K562 (cell line): ENCODE measurements at regions not wholly inside any gene's neighbourhood (a gene's known extent, or its start where the extent isn't known, plus 50 kb on each side); places are given as distances from the start of the nearest gene placed in this dataset.
A peak's percentile ranks its signal among the peaks of the same experiment; 100 is the strongest.

Source experiments
- ATAC-seq: fragments of 200-7000 bp; cut with Tn5 transposase; 3 replicates; pipeline ENCODE4 v1.9.1; 2020; ENCODE audit warnings: moderate library complexity
- BruUV-seq: library from RNA; stranded (reverse); fragments of 400-500 nt; replicated peaks from 2 replicates; lab custom pipeline; 2021; lab: Mats Ljungman, UMichigan
- CTCF ChIA-PET: fragments of 300-600 bp; formaldehyde crosslinking; extraction: SDS; loops from one replicate; lab custom pipeline; 2021; ENCODE audit warnings: low intra/inter-chr PET ratio; lab: Yijun Ruan, JAX
- POLR2A ChIA-PET: fragments of 300-600, 350-650 bp; sonication (Branson Sonifier 250); formaldehyde crosslinking; extraction: SDS; loops from one replicate; lab custom pipeline; 2021; ENCODE audit warnings: antibody characterized with exemption, inconsistent platforms; lab: Yijun Ruan, JAX
- DNase-seq, 4 experiments: peaks; one replicate each; pipeline versions ENCODE4 v3.0.0 to v3.0.0-alpha.2; 2011 to 2018; ENCODE audit warnings: low spot score in 3 of 4, mixed read lengths in 3 of 4; ENCODE audit errors: extremely low read depth in 1 of 4
- FAIRE-seq: peaks from 2 replicates; lab custom pipeline; 2011; peaks lifted over from hg19 to GRCh38; lab: Jason Lieb, UNC
- H2AFZ ChIP-seq: 2 replicates; pipeline ENCODE4 v1.6.0; 2011; ENCODE audit warnings: low read depth, low read length, control low read depth, inconsistent platforms
- H3K27ac ChIP-seq: fragments of 200-600 bp; 3 replicates; pipeline ENCODE4 v1.8.0; 2011; ENCODE audit warnings: low read depth, mild to moderate bottlenecking, control low read depth, inconsistent platforms, low read length, moderate library complexity, mixed read lengths; ENCODE audit errors: extremely low read depth
- H3K27me3 ChIP-seq, 2 experiments: fragments of 300-600 bp in 1 of 2; 2 replicates in 1 of 2; 3 replicates in 1 of 2; pipeline versions ENCODE4 v1.6.0 to v1.8.0; 2011; ENCODE audit warnings: inconsistent platforms in 2 of 2, low read length in 2 of 2, mild to moderate bottlenecking in 1 of 2, mixed read lengths in 1 of 2, moderate library complexity in 1 of 2; ENCODE audit not compliant: control insufficient read depth in 2 of 2, insufficient read depth in 2 of 2
- H3K36me3 ChIP-seq: fragments of 300-600 bp; 3 replicates; pipeline ENCODE4 v1.8.0; 2011; ENCODE audit warnings: mild to moderate bottlenecking, low read length, inconsistent platforms; ENCODE audit not compliant: control insufficient read depth, insufficient read depth
- H3K4me1 ChIP-seq, 2 experiments: fragments of 200-600 bp in 1 of 2; replicated peaks in 1 of 2; 2 replicates in 1 of 2; 3 replicates in 1 of 2; pipeline versions ENCODE4 v1.5.1 to v1.8.0; 2011; ENCODE audit warnings: inconsistent platforms in 2 of 2, low read length in 2 of 2, mild to moderate bottlenecking in 1 of 2, mixed read lengths in 1 of 2, moderate library complexity in 1 of 2; ENCODE audit not compliant: control insufficient read depth in 2 of 2, insufficient read depth in 2 of 2
- H3K4me2 ChIP-seq: 2 replicates; pipeline ENCODE4 v1.6.1; 2011; ENCODE audit warnings: low read length, control low read depth, inconsistent platforms, mixed read lengths; ENCODE audit not compliant: insufficient read depth
- H3K4me3 ChIP-seq: fragments of 200-600 bp; sonication (generic), shearing (Covaris generic); 2 replicates; pipeline ENCODE4 v1.5.1; 2016; ENCODE audit warnings: control low read depth, inconsistent platforms
- H3K79me2 ChIP-seq: fragments of 200-600 bp; 3 replicates; pipeline ENCODE4 v1.8.0; 2011; ENCODE audit warnings: low read length, inconsistent platforms; ENCODE audit not compliant: control insufficient read depth, insufficient read depth
- H3K9ac ChIP-seq, 2 experiments: 2 replicates each; pipeline versions ENCODE4 v1.6.0 to v1.6.1; 2011; ENCODE audit warnings: low read depth in 2 of 2, low read length in 2 of 2, control low read depth in 1 of 2, inconsistent platforms in 1 of 2, mild to moderate bottlenecking in 1 of 2, mixed read lengths in 1 of 2; ENCODE audit not compliant: insufficient read depth in 1 of 2
- H3K9me1 ChIP-seq: one replicate; pipeline ENCODE4 v1.6.0; 2011; ENCODE audit warnings: inconsistent platforms, mild to moderate bottlenecking, low read length, moderate library complexity; ENCODE audit not compliant: control insufficient read depth, insufficient read depth
- H3K9me3 ChIP-seq: replicated peaks from 2 replicates; pipeline ENCODE4 v1.5.1; 2011; ENCODE audit warnings: low read depth, low read length, inconsistent platforms; ENCODE audit not compliant: control insufficient read depth, insufficient read depth
- H4K20me1 ChIP-seq: replicated peaks from 2 replicates; pipeline ENCODE4 v1.6.1; 2011; ENCODE audit warnings: low read length, inconsistent platforms, mixed read lengths; ENCODE audit not compliant: control insufficient read depth, insufficient read depth
- ATF3 ChIP-seq, 2 experiments: fragments of 450-650 bp in 1 of 2; sonication (generic) in 1 of 2; formaldehyde crosslinking in 1 of 2; IDR thresholded peaks in 1 of 2; conservative IDR thresholded peaks in 1 of 2; 2 replicates each; pipeline versions ENCODE4 v1.6.1 to v1.8.1; 2016 to 2023; ENCODE audit warnings: mild to moderate bottlenecking in 2 of 2, moderate library complexity in 2 of 2, inconsistent platforms in 1 of 2, missing genetic modification reagents in 1 of 2
- CHD2 ChIP-seq: IDR thresholded peaks from 2 replicates; pipeline ENCODE4 v1.6.1; 2011; ENCODE audit warnings: low read depth, low read length
- FOSL1 ChIP-seq: fragments of 200-800 bp; sonication (Bioruptor generic); conservative IDR thresholded peaks from 2 replicates; pipeline ENCODE4 v1.6.1; 2016; ENCODE audit warnings: missing genetic modification characterization, missing compliant biosample characterization
- JUND ChIP-seq, 2 experiments: IDR thresholded peaks; 2 replicates in 1 of 2; 3 replicates in 1 of 2; pipeline ENCODE4 v1.6.1; 2011; ENCODE audit warnings: borderline replicate concordance in 2 of 2, low read depth in 2 of 2, low read length in 2 of 2, improper control_type of control experiment in 1 of 2, missing biosample characterization in 1 of 2, missing genetic modification characterization in 1 of 2, missing genetic modification reagents in 1 of 2
- PRMT5 ChIP-seq: sonication (generic); formaldehyde crosslinking; IDR thresholded peaks from 2 replicates; pipeline ENCODE4 v1.5.0; 2020; ENCODE audit warnings: missing genetic modification reagents
- ZNF76 ChIP-seq: fragments of 250-450 bp; sonication (Bioruptor Pico); IDR thresholded peaks from 2 replicates; pipeline ENCODE4 v1.4.0; 2020; ENCODE audit warnings: mild to moderate bottlenecking, moderate library complexity, borderline replicate concordance
- WGBS: fragments of 100-300 bp; shearing (Covaris generic); methylation state at CpG from one replicate; pipeline ENCODE4 v1.1.6; 2016; ENCODE audit warnings: low coverage, mixed read lengths; ENCODE audit not compliant: insufficient coverage; ENCODE audit errors: missing lambda C conversion rate; 5-methylcytosine and 5-hydroxymethylcytosine counted together
- in situ Hi-C: fragments of 300-500 bp; cut with MboI; formaldehyde crosslinking; loops from 4 replicates; pipeline ENCODE4 v1.15.0; 2018; ENCODE audit warnings: inconsistent platforms, mixed read lengths
- intact Hi-C: fragments of 100-400 bp; cut with micrococcal nuclease; formaldehyde crosslinking; loops from 2 replicates; pipeline ENCODE4 v1.14.2; 2022
- TF ChIP-seq, protein P1 (sequence below): fragments of 250-450 bp; sonication (Bioruptor Pico); IDR thresholded peaks from 2 replicates; pipeline ENCODE4 v1.8.0; 2022; ENCODE audit warnings: inconsistent platforms

DNA sequence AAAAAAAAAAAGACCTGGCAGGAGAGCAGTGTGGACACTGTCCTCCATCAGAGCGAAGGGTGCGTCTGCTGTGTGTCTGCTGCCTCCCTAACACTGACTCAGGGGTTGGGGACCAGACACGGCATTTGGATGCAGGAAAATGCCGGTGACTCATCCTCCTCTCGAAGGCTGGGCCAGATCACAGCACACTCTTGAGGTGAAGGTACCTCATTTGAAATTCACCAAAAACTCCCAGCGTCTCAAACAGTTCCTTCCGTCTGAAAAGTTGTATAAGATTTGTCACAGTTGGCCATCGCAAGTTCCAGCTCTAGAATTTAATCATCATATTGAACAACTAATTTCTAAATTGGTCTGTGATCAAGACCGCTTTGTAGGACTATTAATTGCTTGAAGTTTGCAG is 118.1 kb upstream of the LYZL2 start:
- H3K9me3 ChIP-seq = no peaks in the 10 kb centered on the region
- no peak for DNase-seq
- H3K9me1 ChIP-seq = no peaks in the 10 kb centered on the region
- no TSS peak for BruUV-seq
- no peaks in the 10 kb centered on the region for H3K36me3 ChIP-seq
- peaks cover 14 to 68% of the 10 kb centered on the region in 2 experiments; a peak in 4 of 5 replicates for H3K27me3 ChIP-seq
- POLR2A ChIA-PET = no interaction called here
- peaks cover 7% of the 10 kb centered on the region; the same call in 1 of the 2 replicates for H4K20me1 ChIP-seq
- CTCF ChIA-PET = no interaction called here
- no peak overlapping the region for H3K27ac ChIP-seq
- no peak overlapping the region for H2AFZ ChIP-seq
- 0% methylated on average over 8 of the region's 9 CpGs for WGBS
- H3K4me2 ChIP-seq = no peak overlapping the region
- H3K4me1 ChIP-seq = peaks cover 3 to 5% of the 10 kb centered on the region in 2 experiments; a peak in 4 of 5 replicates
- intact Hi-C loops (no loop called here), in situ Hi-C loops (loop anchor here (25.0 kb wide), 1 partner anchor 1040 kb away; no protein-coding TSS in a partner anchor)
- no peak for ATAC-seq
- no peak for FAIRE-seq
- no peak for TF ChIP-seq CHD2
- peak; percentile 15; the same call in 1 of the 2 replicates for TF ChIP-seq JUND (IDR thresholded peaks at IDR 0.05; ENCODE audit: borderline replicate concordance, low read depth, low read length)
- no peak; the same call in 2 of the 3 replicates for TF ChIP-seq JUND (tag; IDR thresholded peaks at IDR 0.05; ENCODE audit: borderline replicate concordance, low read depth, low read length)
- TF ChIP-seq, protein P1, sequence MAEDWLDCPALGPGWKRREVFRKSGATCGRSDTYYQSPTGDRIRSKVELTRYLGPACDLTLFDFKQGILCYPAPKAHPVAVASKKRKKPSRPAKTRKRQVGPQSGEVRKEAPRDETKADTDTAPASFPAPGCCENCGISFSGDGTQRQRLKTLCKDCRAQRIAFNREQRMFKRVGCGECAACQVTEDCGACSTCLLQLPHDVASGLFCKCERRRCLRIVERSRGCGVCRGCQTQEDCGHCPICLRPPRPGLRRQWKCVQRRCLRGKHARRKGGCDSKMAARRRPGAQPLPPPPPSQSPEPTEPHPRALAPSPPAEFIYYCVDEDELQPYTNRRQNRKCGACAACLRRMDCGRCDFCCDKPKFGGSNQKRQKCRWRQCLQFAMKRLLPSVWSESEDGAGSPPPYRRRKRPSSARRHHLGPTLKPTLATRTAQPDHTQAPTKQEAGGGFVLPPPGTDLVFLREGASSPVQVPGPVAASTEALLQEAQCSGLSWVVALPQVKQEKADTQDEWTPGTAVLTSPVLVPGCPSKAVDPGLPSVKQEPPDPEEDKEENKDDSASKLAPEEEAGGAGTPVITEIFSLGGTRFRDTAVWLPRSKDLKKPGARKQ (CRISPR knock-in tag) = no peak
- TF ChIP-seq ZNF76 (CRISPR knock-in tag) = no peak
- TF ChIP-seq ATF3 (IDR thresholded peaks at IDR 0.05) = 0 out of 2 replicates have a peak, but pooled peaks have one; percentile 13
- no peak for TF ChIP-seq ATF3 (CRISPR knock-in tag; conservative IDR thresholded peaks at IDR 0.05)
- TF ChIP-seq FOSL1 = 0 out of 2 replicates have a peak, but pooled peaks have one; percentile 18
- TF ChIP-seq PRMT5 (CRISPR knock-in tag) = no peak
- H3K9ac ChIP-seq = no peak overlapping the region
- H3K4me3 ChIP-seq = no peak overlapping the region
- H3K79me2 ChIP-seq = no peaks in the 10 kb centered on the region
